Nephron (organoid): ENCODE measurements at regions not wholly inside any gene's neighbourhood (a gene's known extent, or its start where the extent isn't known, plus 50 kb on each side); places are given as distances from the start of the nearest gene placed in this dataset.
"Not testable (repeated sequence)": the region's sequence is repeated elsewhere in the genome, so short reads cannot be mapped to it uniquely, and the experiment has no call there.

Experiments
- H3K27ac Mint-ChIP-seq, 3 experiments: 2 replicates each; pipeline ENCODE4 v1.8.0; 2020; ENCODE audit warnings: mixed read lengths in 3 of 3, mild to moderate bottlenecking in 2 of 3, moderate library complexity in 1 of 3
- H3K27me3 Mint-ChIP-seq: 2 replicates; pipeline ENCODE4 v1.8.0; 2021; ENCODE audit warnings: low read depth, mild to moderate bottlenecking, moderate library complexity, mixed read lengths
- H3K36me3 Mint-ChIP-seq: 2 replicates; pipeline ENCODE4 v1.8.0; 2020; ENCODE audit warnings: low read depth, mixed read lengths
- H3K4me1 Mint-ChIP-seq: 2 replicates; pipeline ENCODE4 v1.8.0; 2020; ENCODE audit warnings: mixed read lengths
- H3K4me3 Mint-ChIP-seq, 3 experiments: 2 replicates each; pipeline ENCODE4 v1.8.0; 2020; ENCODE audit warnings: mild to moderate bottlenecking in 3 of 3, mixed read lengths in 3 of 3, moderate library complexity in 2 of 3
- H3K9me3 Mint-ChIP-seq: 2 replicates; pipeline ENCODE4 v1.8.0; 2020; ENCODE audit warnings: mixed read lengths
- TF ChIP-seq, protein P1 (sequence below), 3 experiments: fragments of 200-600 bp; sonication (generic); IDR thresholded peaks; one replicate each; pipeline ENCODE4 v1.5.0; 2021; ENCODE audit warnings: antibody characterized with exemption in 3 of 3; ENCODE audit not compliant: unreplicated experiment in 3 of 3

- Mint-ChIP-seq H3K9me3 (no peaks in the 10 kb centered on the region), H3K27ac (no peak overlapping the region), H3K36me3 (peaks cover 7% of the 10 kb centered on the region), H3K27me3 (peaks cover 13% of the 10 kb centered on the region), H3K4me1 (peaks cover 8% of the 10 kb centered on the region), H3K4me3 (no peak overlapping the region)
- TF ChIP-seq, protein P1, sequence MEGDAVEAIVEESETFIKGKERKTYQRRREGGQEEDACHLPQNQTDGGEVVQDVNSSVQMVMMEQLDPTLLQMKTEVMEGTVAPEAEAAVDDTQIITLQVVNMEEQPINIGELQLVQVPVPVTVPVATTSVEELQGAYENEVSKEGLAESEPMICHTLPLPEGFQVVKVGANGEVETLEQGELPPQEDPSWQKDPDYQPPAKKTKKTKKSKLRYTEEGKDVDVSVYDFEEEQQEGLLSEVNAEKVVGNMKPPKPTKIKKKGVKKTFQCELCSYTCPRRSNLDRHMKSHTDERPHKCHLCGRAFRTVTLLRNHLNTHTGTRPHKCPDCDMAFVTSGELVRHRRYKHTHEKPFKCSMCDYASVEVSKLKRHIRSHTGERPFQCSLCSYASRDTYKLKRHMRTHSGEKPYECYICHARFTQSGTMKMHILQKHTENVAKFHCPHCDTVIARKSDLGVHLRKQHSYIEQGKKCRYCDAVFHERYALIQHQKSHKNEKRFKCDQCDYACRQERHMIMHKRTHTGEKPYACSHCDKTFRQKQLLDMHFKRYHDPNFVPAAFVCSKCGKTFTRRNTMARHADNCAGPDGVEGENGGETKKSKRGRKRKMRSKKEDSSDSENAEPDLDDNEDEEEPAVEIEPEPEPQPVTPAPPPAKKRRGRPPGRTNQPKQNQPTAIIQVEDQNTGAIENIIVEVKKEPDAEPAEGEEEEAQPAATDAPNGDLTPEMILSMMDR (IDR thresholded peaks at IDR 0.05; ENCODE audit: unreplicated experiment in 3 of 3): no peak
Measured at GRCh38 chr14:104268725-104269436, 130.5 kb downstream of the KIF26A start.

DNA sequence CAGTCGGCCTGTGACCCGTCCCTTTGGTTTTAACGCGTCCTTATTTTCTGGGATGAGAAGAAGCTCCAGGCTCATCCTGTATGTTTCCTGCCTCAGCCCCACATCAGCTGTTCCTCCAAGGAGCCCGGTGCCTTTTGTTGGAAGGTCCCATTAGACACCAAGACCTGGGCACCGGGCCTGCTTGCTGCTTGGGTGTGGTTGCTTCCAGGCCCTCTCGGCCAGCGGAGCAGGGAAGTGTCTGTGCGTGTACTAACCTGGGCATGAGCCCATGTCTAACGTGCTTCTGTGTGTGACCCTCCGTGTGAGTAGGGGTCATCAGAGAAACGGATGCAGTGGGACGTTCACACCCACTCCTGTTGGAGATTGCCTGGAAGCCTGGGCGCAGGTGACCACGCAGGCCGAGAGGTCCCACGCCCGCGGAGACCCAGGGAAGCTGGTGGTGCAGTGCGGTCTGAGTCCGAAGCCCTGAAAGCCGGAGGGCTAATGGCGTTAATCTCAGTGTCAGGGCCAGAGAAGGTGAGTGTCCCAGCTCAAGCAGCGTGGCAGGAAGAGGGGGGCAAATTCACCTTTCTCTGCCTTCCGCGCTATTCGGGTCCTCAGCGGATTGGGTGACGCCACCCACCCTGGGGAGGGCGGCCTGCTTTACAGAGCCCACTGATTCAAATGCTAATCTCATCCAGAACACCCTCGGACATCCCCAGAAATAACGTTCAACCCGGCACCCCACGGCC lies 131.3 kb downstream of the KIF26A start:
- H3K4me1 Mint-ChIP-seq: peaks cover 11% of the 10 kb centered on the region
- peaks cover 11% of the 10 kb centered on the region for H3K27me3 Mint-ChIP-seq
- not testable (repeated sequence) for H3K9me3 Mint-ChIP-seq, H3K27ac Mint-ChIP-seq, H3K36me3 Mint-ChIP-seq, H3K4me3 Mint-ChIP-seq

- H3K36me3 Mint-ChIP-seq: peaks cover 7% of the 10 kb centered on the region
- no peak overlapping the region for H3K4me3 Mint-ChIP-seq
- TF ChIP-seq, protein P1 (IDR thresholded peaks at IDR 0.05; ENCODE audit: unreplicated experiment in 3 of 3): no peak
- H3K27ac Mint-ChIP-seq: no peak overlapping the region
- H3K4me1 Mint-ChIP-seq: peaks cover 26% of the 10 kb centered on the region
- no peaks in the 10 kb centered on the region for H3K9me3 Mint-ChIP-seq
- H3K27me3 Mint-ChIP-seq: peaks cover 19% of the 10 kb centered on the region
Measured at GRCh38 chr14:104271391-104271790, 133.0 kb downstream of the KIF26A start.

DNA sequence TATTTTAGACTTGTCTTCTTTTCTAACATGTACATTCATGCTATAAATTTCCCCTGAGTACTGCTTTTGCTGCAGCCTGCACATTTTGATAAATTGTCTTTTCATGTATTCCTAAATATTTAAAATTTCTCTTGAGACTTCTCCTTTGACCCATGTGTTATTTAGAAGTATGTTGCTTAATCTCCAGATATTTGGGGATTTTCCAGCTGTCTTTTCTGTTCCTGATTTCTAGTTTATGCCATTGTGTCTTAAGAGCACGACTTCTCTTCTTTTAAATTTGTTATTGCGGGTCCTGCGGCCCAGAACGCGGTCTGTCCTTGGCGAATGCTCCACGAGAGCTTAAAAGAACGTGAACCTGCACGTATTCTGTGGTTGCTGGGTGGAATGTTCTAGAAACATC lies 136.4 kb downstream of the KIF26A start:
- no peaks in the 10 kb centered on the region for H3K9me3 Mint-ChIP-seq
- peaks cover 4% of the 10 kb centered on the region for H3K36me3 Mint-ChIP-seq
- H3K27me3 Mint-ChIP-seq: peaks cover 25% of the 10 kb centered on the region
- TF ChIP-seq, protein P1 (IDR thresholded peaks at IDR 0.05; ENCODE audit: unreplicated experiment in 3 of 3): no peak
- H3K4me3 Mint-ChIP-seq: peak overlapping the region in 1 of 3 experiments; percentile 12
- H3K27ac Mint-ChIP-seq: peak overlapping the region in 2 of 3 experiments; percentile 15 to 75
- H3K4me1 Mint-ChIP-seq: peaks cover 41% of the 10 kb centered on the region

- H3K9me3 Mint-ChIP-seq: no peaks in the 10 kb centered on the region
- no peak overlapping the region for H3K27ac Mint-ChIP-seq
- H3K4me3 Mint-ChIP-seq: no peak overlapping the region
- no peaks in the 10 kb centered on the region for H3K36me3 Mint-ChIP-seq
- peaks cover 31% of the 10 kb centered on the region for H3K27me3 Mint-ChIP-seq
- peaks cover 35% of the 10 kb centered on the region for H3K4me1 Mint-ChIP-seq
- TF ChIP-seq, protein P1 (IDR thresholded peaks at IDR 0.05; ENCODE audit: unreplicated experiment in 3 of 3): no peak
Measured at GRCh38 chr14:104277416-104278213, 139.2 kb downstream of the KIF26A start.

DNA sequence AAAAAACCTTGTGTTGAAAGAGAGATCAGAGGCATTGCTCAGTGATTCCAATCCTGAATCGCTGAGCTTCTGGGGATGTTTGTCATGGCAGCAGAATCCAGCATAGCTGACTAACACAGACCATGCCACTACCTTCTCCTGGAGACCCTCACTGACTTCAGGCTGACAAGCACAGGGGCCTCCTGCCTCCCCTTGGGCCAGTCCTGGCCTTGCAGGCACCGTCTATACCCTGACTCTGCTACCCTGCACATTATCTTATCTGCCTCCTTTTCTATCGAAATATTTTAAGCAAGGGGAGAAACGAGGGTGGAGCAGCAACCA lies 139.8 kb downstream of the KIF26A start:
- TF ChIP-seq, protein P1 (IDR thresholded peaks at IDR 0.05; ENCODE audit: unreplicated experiment in 3 of 3): no peak
- H3K27ac Mint-ChIP-seq: peak overlapping the region in 1 of 3 experiments; percentile 12
- H3K9me3 Mint-ChIP-seq: no peaks in the 10 kb centered on the region
- peaks cover 31% of the 10 kb centered on the region for H3K27me3 Mint-ChIP-seq
- no peak overlapping the region for H3K4me3 Mint-ChIP-seq
- H3K4me1 Mint-ChIP-seq: peaks cover 38% of the 10 kb centered on the region
- no peaks in the 10 kb centered on the region for H3K36me3 Mint-ChIP-seq
